Activated naive CD4-positive, alpha-beta T cell treated with Interleukin-2 at 50 U/mL for 16 hours (primary cell): ENCODE measurements at regions not wholly inside any gene's neighbourhood (a gene's known extent, or its start where the extent isn't known, plus 50 kb on each side); places are given as distances from the start of the nearest gene placed in this dataset.

Experiments
- DNase-seq: peaks from one replicate; pipeline ENCODE4 v3.0.0-alpha.2; 2020

DNA sequence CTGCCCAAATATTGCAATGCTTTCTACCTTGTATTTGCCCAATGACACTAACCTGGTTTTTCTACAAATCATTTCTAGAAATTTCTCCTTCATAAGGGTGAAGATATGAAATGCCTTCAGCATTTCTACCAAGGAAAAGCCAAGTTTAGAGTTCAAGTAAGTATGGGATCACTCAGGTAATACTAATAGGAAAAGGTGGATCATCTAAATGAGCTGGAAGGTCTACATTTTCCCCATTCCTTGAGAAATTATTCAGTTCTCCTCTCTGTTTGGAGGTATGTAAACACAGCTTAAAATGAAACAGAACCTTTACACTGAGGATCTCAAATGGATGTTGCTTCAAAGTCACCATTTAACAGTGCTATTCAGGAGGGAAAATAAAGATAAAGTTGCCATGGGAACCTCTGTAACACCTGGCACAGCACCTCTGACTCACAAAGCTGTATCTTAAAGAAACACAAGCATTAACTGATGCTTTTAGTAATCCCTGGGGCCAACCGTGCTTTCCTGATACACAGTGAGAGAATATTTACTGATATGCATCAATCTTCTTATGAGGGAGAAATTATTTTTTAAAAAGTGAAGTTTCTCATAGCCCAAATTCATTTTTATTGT is 161.3 kb downstream of the DRD1 start:
- no peak for DNase-seq

GRCh38 chr5:175281714-175282113 is 162.3 kb downstream of the DRD1 start:
- DNase-seq = no peak

- DNase-seq = no peak
These were observed 162.7 kb downstream of the DRD1 start for GRCh38 chr5:175281257-175281656.

- DNase-seq = no peak
These were observed 164.5 kb downstream of the DRD1 start for GRCh38 chr5:175279506-175279905.

DNA sequence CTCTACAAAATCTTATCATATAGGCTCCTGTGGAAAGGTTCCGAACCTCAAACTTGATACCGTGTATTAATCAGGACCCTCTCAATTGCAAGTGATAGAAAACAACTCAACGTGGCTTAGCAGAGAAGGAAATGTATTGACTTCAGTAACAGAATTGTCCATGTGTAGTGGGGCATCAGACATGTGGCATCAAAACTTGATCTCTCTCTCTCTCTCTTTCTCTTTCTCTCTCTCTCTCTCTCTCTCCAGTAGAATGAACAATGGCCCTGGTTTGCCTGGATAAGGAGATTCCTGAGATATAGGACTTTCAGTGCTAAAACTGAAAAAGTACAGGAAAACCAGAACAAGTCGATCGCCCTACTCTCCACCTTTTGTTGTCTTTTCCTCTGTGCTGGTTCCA is 168.2 kb downstream of the DRD1 start:
- no peak for DNase-seq

GRCh38 chr5:175275097-175275496 is 168.9 kb downstream of the DRD1 start:
- DNase-seq = no peak

DNA sequence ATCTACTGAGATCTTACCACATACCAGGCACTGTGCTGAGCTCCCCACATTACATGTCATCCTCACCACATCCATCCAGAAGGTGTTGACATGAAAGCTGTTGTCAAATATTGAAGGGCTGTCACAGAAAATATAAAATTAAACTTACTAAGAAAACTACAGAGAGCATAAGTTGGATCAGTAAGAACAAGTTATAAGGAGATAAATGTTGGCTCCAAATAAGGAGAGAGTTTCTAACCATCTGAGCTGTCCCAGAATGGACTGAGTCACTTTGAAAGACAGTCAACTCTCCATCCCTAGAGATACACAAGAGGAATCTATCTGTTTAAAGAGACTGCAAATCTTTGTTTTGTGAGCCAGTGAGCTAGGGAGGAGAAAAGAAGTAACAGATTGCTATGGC is 169.8 kb downstream of the DRD1 start:
- DNase-seq = no peak

- DNase-seq = no peak
These were observed 179.6 kb downstream of the DRD1 start for GRCh38 chr5:175264406-175264805.

DNA sequence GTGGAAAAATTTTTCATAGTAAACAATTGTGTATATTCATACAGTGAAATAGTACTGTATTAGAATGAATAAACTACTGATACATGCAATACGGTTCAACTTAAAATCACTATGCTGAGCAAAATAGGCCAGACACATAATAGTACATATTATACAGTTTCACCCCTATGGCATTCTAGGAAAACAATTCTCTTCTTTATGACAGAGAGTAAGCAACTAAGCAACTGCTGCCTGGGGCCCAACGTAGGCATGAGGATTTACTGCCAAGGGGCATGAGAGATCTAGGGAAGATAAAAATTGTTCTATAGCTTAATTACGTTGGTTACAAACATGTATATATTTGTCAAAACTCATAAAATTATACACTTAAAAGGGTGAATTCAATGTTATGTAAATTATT is 180.2 kb downstream of the DRD1 start:
- no peak for DNase-seq

- no peak for DNase-seq
These were observed 182.5 kb downstream of the DRD1 start for GRCh38 chr5:175261526-175261925.

DNA sequence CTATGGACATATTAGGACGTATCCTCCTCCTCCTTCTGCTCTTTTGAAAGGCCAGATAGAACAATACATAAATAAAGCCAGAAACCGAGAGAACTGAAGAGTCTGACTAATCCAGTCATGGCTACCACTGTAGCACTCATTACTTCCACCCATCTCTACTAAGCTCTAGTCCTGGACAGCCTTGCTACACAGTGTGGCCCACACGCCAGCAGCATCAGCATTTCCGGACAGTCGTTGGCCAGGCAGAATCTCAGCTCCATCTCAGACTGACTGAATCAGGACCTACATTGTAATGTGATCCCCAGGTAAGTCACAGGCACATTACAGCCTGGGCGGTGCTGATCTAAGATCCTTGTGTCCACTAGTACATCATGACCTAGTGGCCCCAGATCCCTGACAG is 182.9 kb downstream of the DRD1 start:
- DNase-seq = no peak

- DNase-seq = no peak
These were observed 186.2 kb downstream of the DRD1 start for GRCh38 chr5:175257847-175258194.

DNA sequence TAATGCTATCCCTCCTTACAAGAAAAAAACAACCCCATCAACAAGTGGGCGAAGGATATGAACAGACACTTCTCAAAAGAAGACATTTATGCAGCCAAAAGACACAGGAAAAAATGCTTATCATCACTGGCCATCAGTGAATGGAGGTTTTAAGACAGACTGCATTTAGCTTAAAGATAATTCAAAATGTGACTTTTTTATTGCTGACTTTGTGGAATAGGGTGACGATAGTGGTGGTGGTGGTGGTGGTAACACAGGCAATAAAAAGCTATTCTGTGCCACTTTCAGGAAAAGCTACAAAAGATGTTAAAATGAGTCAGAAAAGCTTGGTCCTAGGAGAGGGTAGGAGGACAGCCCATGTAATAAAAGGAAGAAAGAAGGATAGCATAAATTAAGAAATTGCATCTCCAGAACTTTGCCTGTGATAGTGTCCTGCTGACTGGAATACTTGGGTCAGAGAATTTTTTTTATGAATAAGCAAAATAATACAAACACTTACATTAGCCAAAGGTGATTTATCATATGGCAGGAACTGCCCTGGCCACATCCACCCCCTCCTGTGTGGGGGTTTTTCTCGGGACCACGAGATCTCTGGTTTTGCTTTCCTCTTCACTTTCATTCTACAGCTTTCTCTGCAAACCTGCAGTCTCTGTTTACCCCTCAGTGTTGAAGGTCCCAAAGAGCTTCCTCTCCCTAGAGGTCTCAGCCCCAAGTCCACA is 186.7 kb downstream of the DRD1 start:
- no peak for DNase-seq

DNA sequence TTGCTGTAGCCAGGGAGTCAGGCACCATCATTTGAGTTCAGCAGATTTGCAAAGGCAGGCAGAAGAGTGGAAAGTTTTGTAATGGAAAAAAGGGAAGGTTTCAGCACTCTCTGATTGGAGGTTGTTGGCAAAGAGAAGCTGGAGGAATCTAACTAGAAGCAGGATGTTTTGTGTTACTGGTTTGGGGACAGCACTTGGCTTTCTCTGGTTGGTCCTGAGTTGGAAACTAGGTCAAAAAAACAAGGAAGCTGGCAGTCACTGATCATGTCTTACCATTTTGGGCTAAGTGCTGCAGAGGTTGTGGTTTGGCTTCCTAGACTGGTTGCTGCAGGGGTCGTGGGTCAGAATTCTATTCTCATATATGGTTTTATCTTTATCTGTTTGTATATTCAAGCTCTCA is 189.8 kb downstream of the DRD1 start:
- DNase-seq = no peak

GRCh38 chr5:175253597-175253996 is 190.4 kb downstream of the DRD1 start:
- no peak for DNase-seq

DNA sequence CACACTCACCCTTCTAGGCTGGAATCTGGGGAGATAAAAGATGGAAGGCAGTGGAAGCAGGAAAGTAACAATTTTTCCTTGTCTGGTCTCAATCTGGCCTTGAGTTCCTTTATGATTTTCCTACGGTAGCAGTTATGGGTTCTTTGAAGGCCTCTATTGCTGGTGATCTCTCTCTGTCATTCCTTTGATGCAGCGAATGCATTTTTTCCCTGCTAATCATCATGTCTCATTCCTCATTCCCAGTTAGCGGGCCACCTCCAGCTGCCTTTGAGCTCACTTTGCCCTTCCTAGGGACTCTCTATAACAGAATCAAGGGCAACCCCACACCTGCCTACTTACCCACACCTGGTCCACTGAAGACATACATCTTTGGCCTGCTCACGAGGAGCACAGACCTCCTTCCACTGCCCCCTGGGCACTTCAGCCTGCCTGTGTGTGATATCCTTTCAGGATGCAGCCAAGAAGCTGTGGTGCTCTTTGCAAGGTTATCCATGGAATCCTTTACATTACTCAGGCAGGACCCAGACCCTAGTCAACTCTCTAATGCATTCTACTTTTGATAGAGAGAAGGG is 191.7 kb downstream of the DRD1 start:
- no peak for DNase-seq

DNA sequence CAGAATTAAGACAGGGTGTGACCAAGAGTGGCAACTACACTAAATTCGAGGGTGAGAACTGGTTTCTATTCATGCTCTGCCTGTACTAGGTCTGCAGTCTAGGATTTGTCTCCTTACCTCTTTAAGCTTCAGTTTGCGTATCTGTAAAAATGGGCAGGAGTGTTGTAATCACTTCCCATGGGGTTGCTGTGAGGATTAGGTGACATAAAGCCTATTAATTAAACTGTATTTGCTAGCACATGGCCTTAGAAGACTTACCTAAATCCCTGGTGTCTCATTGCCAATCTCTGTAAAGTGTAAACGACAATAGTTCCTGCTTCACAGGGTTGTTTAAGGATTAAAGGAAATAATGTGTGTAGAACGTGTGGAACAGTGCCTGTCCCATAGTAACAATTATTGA is 193.6 kb downstream of the DRD1 start:
- no peak for DNase-seq

- DNase-seq = no peak
These were observed 195.5 kb downstream of the DRD1 start for GRCh38 chr5:175248416-175248905.

DNA sequence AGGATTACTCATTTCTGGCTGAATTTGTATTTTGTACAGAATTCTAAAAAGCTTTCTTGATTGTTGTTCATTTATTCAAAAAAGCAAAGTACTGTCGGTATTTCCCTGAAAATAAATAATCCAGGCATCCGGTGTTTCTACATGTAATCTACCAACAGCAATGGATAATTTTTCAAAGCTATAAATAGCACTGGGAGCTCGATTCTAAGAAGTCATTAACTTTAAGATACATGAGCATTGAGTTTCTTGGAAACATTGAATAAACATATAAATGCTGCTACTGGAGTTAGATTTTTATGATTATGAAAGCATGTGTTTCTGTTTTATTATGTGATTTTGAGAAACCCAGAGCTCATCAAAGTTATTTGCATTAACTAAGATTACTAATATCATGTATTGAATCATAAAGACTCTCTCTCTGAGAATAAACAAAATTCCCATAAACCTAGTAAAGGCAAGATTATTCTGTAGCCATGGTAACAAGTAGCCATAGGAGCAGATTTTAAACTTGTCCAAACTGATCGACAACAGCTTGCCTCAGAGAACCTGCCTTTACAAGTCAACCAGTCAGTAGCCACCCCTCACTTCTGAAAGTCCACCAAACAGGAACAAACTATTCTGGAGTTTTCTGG is 197.0 kb downstream of the DRD1 start:
- DNase-seq = no peak

DNA sequence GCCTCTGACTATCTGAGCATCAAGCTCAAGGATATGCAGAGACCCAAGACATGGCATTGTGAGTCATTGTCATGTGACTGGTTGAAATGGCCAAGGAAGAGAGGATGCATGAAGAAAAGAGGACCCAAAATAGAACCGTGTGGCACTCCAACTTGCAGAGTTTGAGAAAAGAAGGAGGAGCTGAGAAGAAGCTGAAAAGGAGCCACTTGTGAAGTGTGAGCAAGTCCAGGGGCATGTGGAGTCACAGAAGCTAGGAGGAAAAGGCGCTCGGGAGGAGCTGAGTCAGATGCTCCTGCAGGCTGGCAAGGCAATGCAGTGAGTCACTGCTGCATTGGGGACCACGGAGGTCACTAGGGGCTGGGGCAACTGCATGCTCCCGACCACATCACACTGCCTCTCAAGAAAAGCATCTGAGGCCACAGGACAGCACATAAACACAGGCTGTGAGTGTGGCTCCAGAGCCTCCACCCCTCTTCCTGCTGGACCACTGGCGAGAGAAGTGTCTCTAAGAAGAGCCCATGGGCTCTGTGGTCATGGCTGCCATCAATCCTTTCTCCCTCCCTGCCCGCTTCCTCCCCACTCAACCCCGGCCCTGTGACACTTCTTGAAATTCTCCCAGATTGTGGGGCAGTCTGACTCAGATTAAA is 197.6 kb downstream of the DRD1 start:
- no peak for DNase-seq

DNA sequence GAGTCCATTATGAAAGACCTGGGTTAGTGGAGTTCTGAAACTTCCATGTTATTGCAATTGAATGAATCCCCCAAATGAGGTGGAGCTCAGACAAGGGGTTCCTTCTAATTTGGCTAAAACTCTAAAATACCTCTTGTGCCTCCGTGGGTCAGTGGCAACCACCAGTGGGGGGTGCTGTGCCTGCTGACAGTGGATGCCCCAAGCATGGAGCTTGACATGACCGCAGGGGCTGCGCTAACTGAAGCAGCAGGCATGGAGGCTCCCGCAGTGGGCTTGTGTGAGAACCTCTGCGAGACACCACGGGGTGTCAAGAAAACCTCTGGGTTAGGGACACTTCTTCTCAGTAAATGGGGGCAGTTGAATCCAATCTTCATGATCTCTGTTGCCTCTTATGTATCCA is 200.5 kb downstream of the DRD1 start:
- DNase-seq = no peak

- no peak for DNase-seq
These were observed 201.8 kb downstream of the DRD1 start for GRCh38 chr5:175242207-175242606.

GRCh38 chr5:175238326-175238725 is 205.7 kb downstream of the DRD1 start:
- DNase-seq = no peak

GRCh38 chr5:175236176-175236575 is 207.8 kb downstream of the DRD1 start:
- DNase-seq = no peak
